BJ (cell line): ENCODE measurements at regions not wholly inside any gene's neighbourhood (a gene's known extent, or its start where the extent isn't known, plus 50 kb on each side); places are given as distances from the start of the nearest gene placed in this dataset.
"Not testable (repeated sequence)": the region's sequence is repeated elsewhere in the genome, so short reads cannot be mapped to it uniquely, and the experiment has no call there.

Source experiments
- CTCF ChIA-PET: fragments of 350-600 bp; formaldehyde crosslinking; extraction: SDS; loops from one replicate; lab custom pipeline; 2021; ENCODE audit warnings: antibody characterized with exemption, inconsistent platforms; lab: Yijun Ruan, JAX
- POLR2A ChIA-PET: fragments of 300-600 bp; sonication (Branson Sonifier 250); formaldehyde crosslinking; extraction: SDS; loops from one replicate; lab custom pipeline; 2021; ENCODE audit warnings: antibody characterized with exemption; lab: Charles Lee
- DNase-seq: peaks from one replicate; pipeline ENCODE4 v3.0.0-alpha.2; 2011; ENCODE audit warnings: low read depth
- H3K27me3 ChIP-seq: 2 replicates; pipeline ENCODE4 v1.6.0; 2011; ENCODE audit warnings: low read length; ENCODE audit not compliant: control insufficient read depth, insufficient read depth
- H3K36me3 ChIP-seq: 2 replicates; pipeline ENCODE4 v1.5.1; 2011; ENCODE audit warnings: low read length; ENCODE audit not compliant: control insufficient read depth, insufficient read depth
- H3K4me3 ChIP-seq: 2 replicates; pipeline ENCODE4 v1.5.1; 2011; ENCODE audit warnings: low read depth, mild to moderate bottlenecking, control low read depth, low read length
- CTCF ChIP-seq: IDR thresholded peaks from 2 replicates; pipeline ENCODE4 v1.5.1; 2011; ENCODE audit warnings: low read depth, mild to moderate bottlenecking, control low read depth, inconsistent platforms, low read length, moderate library complexity; ENCODE audit not compliant: insufficient read depth

- no peak for TF ChIP-seq CTCF
These were observed 1014.1 kb downstream of the TMTC2 start for GRCh38 chr12:83700838-83701237.

GRCh38 chr12:83696311-83696710 is 1009.6 kb downstream of the TMTC2 start:
- POLR2A ChIA-PET, DNase-seq, H3K4me3 ChIP-seq, H3K27me3 ChIP-seq, H3K36me3 ChIP-seq, CTCF ChIA-PET: not testable (repeated sequence)

More at GRCh38 chr12:83700838-83701237, 1014.1 kb downstream of the TMTC2 start:
- Histone ChIP-seq H3K27me3 (no peaks in the 10 kb centered on the region), H3K36me3 (no peaks in the 10 kb centered on the region), H3K4me3 (no peak overlapping the region)
- ChIA-PET CTCF (no interaction called here), POLR2A (no interaction called here)
- DNase-seq, result no peak

GRCh38 chr12:83691730-83692129 is 1005.0 kb downstream of the TMTC2 start:
- Histone ChIP-seq H3K27me3 (no peaks in the 10 kb centered on the region), H3K4me3 (no peak overlapping the region), H3K36me3 (no peaks in the 10 kb centered on the region)
- no peak for TF ChIP-seq CTCF
- no peak for DNase-seq
- CTCF ChIA-PET, result no interaction called here
- POLR2A ChIA-PET, result no interaction called here

GRCh38 chr12:83690465-83690864 is 1003.8 kb downstream of the TMTC2 start:
- POLR2A ChIA-PET, result no interaction called here
- Histone ChIP-seq H3K27me3 (no peaks in the 10 kb centered on the region), H3K36me3 (no peaks in the 10 kb centered on the region), H3K4me3 (no peak overlapping the region)
- CTCF ChIA-PET, result no interaction called here
- DNase-seq, result no peak
- TF ChIP-seq CTCF, result no peak

GRCh38 chr12:83689333-83689732 is 1002.6 kb downstream of the TMTC2 start:
- ChIA-PET POLR2A (no interaction called here), CTCF (no interaction called here)
- H3K36me3 ChIP-seq, result no peaks in the 10 kb centered on the region
- DNase-seq, result no peak
- TF ChIP-seq CTCF, result no peak
- no peak overlapping the region for H3K4me3 ChIP-seq
- no peaks in the 10 kb centered on the region for H3K27me3 ChIP-seq

GRCh38 chr12:83676781-83677295 is 990.1 kb downstream of the TMTC2 start:
- POLR2A ChIA-PET, result no interaction called here
- Histone ChIP-seq H3K36me3 (no peaks in the 10 kb centered on the region), H3K27me3 (no peaks in the 10 kb centered on the region), H3K4me3 (no peak overlapping the region)
- TF ChIP-seq CTCF, result no peak
- CTCF ChIA-PET, result no interaction called here
- no peak for DNase-seq
